Stimulated activated CD4-positive, alpha-beta T cell treated with anti-CD3 and anti-CD28 coated beads, Interleukin-2, amount 100 ng/mL, for 4 hours (primary cell): ENCODE measurements at regions not wholly inside any gene's neighbourhood (a gene's known extent, or its start where the extent isn't known, plus 50 kb on each side); places are given as distances from the start of the nearest gene placed in this dataset.
"Not testable (repeated sequence)": the region's sequence is repeated elsewhere in the genome, so short reads cannot be mapped to it uniquely, and the experiment has no call there.

Experiments used
- DNase-seq: peaks from one replicate; pipeline ENCODE4 v3.0.0-alpha.2; 2020; ENCODE audit warnings: low read depth

DNA sequence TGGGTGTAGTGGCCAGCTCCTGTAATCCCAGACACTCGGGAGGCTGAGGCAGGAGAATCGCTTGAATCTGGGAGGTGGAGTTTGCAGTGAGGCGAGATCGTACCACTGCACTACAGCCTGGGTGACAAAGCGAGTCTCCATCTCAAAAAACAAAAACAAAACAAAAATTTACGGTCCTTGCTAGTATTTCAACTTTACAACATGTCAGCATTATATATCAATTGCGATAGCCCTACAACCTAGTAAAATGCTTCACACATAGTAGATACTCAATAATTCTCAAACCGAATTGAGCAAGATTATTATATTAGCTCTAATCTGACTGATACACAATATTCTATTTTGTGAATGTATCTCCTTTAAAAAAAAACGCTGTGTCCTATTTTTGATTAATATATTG lies 1411.0 kb upstream of the WWC1 start:
- no peak for DNase-seq

DNA sequence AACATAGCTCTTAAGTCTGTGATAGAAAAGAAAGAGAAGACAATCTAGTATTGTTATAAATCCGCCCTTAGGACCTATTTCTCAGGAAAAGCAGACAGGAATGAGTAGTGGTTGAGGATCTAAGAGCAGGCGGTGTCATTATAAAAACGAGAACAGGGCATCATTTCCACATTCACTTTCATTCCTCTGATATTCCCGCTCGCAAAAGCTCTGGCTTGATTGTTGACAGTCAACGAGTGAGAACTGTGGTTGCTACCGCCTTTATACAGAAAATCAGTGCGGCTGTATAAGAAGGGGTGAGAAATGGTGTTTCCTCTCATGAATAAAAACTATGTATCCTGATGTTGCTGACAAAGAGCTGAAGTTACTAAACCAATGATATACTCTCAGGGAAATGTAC lies 1409.6 kb upstream of the WWC1 start:
- no peak for DNase-seq

DNA sequence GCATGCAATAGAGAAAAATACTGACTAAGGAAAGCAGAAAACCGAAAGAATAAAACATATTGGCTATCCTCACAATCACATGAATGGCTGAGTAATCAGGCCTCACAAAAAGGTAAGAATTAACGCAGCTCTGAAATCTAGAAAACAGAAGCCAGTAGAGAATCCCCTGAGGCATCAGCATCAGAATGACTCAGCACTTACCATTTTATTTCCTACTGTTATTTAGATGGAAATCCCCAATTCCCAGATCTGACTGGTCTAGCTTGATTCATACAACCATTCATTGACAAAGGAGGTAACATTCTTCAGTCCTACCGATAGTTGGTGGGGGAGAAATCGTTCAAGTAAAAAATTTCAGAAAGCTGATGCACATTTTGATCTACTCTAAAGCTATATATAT lies 1408.4 kb upstream of the WWC1 start:
- DNase-seq, result no peak

DNA sequence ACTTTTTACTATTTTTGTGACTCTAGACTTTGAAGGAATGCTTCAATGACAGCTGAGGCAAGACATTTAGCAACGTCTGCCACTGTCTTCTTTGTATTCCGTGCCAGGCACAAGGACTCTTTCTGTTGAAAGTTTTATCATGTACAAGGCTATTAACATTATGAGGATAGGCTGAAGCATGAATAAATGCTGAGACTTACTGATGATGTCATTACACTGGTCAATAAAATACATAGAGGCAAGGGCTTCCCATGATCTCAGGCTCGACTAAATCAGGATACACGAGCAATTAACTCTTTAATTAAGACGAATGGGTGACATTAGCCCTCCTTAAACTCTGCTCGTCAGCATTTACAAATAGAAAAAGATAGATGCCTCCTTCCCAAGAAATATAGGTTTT lies 1393.3 kb upstream of the WWC1 start:
- DNase-seq, result no peak

DNA sequence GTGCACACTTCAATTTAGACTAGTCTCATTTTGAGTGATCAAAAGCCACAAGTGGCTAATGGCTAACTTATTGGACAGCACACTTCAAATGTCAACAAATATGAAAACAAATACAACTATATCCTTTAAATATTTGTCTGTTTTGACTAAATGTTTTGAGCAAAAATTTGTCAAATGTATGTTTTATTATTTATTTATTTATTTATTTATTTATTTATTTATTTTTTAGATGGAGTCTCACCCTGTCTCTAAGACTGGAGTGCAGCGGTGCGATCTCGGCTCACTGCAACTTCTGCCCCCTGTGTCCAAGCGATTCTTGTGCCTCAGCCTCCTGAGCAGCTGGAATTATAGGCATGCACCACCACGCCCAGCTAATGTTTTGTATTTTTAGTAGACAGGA lies 1392.1 kb upstream of the WWC1 start:
- no peak for DNase-seq

DNA sequence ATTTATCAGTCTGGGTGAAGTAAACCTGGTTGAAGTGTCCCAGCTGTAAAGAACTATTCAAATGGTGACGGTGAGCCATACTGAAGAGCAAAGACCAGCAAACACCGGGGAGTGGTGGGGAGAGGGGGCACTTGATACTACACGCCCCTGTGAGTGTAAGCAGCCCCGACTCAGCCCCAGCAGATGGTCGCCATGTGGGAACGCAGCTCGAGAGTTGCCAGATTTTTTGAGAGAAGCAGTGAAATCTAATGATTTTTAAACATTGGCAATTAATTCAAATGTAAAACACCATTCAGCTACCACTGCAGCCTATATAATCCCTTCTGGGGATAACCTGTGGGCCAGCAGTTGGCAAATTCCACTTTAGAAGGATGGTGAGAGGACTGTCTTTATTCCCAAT lies 1386.9 kb upstream of the WWC1 start:
- DNase-seq, result no peak

DNA sequence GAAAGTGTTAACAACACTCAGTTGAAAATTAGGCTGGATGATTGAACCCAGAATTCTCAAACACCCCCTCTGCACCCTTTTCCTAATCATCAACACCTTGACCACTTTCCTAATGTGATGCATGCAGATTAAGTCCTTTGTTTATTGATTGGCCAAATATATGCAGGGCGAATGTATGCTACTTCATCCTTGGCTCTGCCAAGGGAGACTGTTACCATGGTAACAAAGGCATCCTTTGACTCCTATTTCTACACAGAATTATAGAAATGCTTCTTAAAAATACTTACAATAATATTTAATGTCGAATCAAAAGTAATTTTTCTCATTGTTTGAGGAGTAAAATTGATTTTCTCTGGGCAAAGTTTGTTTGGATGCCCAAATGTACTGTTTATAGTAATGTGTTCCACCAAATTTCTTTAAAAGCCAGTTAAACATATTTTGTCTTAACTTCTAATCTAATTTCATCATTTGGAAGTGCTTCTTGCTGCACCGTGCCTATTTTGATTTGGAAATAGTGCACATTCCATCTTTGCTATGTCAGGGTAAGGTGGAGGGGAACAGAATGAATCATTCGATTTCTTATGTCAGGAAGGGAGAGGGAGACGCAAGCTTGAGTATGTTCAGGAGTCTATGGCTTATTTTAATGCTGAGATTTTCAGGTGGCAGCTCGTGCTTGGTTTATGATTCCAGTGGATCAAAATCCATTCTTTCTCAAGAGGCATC lies 1384.3 kb upstream of the WWC1 start:
- no peak for DNase-seq

DNA sequence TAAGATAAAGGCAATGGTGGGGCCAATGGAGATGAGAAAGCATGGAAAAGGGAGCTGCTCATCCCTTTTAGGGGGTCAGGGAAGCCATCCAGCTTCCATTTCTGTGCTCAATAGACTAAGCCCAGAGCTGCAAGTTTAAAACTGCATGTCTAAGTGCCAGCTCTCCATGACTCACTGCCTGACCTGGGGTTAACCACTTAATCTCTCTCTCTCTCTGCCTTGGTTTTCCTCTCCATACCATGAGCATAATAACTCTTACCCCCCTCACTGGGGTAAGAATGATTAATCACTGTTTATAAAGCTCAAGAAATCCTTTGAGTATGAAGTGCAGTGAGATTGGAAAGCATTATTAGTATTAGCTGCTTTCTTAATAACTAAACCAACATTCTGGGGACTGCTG lies 1382.4 kb upstream of the WWC1 start:
- DNase-seq, result no peak

DNA sequence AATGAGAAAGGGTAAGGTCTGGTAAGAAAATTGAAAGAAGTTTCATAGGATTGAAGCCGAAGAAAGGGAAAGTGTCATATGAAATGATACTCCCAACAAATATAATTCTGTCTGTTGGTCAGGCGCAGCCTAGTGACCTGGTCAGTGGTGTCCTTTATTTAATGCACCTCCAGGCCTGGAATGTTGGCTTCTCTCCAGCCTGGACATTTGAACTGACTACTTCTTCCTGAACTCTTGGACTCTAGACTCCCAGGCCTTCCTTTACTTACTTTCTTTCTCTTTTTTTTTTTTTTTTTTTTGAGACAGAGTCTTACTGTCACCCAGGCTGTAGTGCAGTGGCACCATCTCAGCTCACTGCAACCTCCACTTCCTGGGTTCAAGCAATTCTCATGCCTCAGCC lies 1381.5 kb upstream of the WWC1 start:
- DNase-seq, result no peak

DNA sequence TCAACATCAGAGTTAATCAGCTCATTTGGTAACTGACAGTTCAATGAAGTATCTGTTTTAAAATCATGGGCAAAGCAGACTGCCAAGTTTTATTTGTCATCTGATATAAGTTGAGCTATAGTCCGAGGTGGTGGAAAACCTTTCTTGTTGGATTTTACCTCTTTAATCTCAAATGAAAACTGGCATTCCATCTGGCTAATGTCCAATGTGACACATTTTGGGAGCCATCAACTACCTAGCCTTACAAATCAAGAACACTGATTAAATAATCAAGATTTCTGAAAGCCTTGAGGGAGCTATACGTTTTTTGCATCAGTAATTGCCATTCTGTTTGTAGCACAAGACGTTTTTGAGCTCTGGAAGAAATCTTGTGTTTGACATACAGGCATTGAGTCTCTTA lies 1380.5 kb upstream of the WWC1 start:
- no peak for DNase-seq

DNA sequence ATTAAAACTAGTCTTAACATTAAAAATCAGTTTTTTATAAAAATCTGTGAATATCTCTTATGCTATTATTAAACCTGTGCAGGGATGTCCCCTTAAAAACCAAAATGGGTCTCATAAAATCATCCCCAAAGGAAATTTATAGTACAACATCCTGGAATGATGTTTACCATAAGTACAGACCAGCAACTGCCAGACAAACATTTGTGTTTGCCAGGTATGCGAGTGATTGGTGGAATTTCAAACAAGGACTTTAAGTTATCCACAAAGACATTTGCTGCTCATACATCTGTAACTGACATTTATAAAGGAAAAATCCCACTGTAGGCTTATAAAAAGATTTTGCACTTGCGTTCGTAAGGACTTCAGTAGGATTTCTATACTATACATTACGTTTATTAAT lies 1375.4 kb upstream of the WWC1 start:
- no peak for DNase-seq

DNA sequence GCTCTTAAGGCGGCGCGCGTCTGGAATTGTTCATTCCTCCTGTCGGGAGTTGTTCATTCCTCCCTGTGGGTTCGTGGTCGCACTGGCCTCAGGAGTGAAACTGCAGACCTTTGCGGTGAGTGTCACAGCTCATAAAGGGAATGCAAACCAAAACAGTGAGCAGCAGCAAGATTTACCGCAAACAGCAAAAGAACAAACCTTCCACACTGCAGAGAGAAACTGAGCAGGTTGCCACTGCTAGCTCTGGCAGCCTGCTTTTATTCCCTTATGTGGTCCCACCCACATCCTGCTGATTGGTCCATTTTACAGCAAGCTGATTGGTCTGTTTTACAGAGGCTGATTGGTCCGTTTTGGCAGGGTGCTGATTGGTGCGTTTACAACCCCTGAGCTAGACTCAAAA lies 1365.3 kb upstream of the WWC1 start:
- no peak for DNase-seq

DNA sequence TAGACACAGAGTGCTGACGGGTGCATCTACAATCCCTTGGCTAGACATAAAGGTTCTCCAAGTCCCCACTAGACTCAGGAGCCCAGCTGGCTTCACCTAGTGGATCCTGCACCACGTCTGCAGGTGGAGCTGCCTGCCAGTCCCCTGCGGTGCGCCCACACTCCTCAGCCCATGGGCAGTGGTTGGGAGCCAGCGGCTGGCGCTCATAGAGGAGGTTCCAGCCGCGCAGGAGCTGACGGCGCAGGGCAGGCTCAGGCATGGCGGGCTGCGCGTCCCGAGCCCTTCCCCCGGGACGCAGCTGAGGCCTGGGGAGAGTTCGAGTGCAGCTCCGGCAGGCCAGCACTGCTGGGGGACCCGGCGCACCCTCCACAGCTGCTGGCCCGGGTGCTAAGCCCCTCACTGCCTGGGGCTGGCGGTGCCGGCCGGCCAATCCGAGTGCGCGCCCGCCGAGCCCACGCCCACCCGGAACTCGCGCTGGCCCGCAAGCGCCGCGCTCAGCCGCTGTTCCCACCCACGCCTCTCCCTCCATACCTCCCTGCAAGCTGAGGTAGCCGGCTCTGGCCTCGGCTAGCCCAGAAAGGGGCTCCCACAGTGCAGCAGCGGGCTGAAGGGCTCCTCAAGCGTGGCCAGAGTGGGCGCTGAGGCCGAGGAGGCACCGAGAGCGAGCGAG lies 1364.5 kb upstream of the WWC1 start:
- DNase-seq, result not testable (repeated sequence)

DNA sequence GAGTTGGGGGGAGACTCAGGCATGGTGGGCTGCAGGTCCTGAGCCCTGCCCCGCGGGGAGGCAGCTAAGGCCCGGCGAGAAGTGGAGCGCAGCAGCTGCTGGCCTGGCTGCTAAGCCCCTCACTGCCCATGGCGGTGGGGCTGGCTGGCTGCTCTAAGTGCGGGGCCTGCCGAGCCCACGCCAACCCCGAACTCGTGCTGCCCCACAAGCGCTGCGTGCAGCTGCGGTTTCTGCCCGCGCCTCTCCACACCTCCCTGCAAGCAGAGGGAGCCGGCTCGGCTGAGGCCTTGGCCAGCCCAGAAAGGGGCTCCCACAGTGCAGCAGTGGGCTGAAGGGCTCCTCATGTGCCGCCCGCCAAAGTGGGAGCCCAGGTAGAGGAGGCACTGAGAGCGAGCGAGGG lies 1355.1 kb upstream of the WWC1 start:
- DNase-seq, result no peak

DNA sequence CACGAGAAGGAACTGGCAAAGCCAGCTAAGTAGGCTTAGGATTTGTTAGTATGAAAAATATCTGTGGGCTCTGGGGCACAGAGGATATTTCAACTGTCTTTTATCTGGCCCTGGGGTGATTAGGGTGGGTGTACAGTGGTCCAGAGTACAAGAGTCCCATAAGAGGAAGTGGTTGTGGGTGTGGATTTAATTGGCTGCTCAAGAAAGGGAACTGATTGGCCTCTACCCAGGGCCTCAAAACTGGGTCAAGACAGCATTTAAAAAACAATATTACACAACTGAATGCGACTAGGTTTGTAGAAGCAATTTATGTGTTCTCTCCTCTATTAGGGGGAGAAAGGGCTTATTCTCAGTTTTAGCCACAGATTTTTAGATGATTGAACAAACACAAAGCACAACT lies 1353.4 kb upstream of the WWC1 start:
- no peak for DNase-seq

DNA sequence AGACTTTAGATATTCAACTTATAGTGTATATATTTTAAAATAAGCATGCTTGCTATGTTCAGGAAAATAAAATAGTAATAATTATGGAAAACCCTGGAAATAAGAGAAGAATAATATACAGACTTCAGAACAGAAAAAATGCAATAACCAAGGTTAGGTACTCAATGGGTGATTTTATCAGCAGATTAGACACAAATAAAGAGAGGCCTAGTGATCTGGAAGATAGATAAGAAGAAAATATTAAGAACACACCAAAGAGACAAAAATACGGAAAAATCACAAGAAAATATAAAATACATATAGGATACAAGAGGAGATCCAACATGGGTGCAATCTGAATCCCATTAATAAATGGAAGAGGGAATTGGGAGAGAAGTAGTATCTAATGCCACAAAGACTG lies 1348.5 kb upstream of the WWC1 start:
- DNase-seq, result no peak

DNA sequence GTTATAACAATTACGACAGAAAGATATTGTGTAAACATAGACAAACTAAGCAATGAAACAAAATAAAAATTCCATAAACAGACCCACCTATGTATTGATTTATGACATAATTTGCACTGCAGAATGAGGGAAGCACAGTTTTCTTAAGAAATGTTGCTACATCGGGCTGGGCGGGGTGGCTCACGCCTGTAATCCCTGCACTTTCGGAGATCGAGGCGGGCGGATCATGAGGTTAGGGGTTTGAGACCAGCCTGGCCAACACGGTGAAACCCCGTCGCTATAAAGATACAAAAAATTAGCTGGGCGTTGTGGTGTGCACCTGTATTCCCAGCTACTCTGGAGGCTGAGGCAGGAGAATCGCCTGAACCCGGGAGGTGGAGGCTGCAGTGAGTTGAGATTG lies 1344.4 kb upstream of the WWC1 start:
- no peak for DNase-seq

DNA sequence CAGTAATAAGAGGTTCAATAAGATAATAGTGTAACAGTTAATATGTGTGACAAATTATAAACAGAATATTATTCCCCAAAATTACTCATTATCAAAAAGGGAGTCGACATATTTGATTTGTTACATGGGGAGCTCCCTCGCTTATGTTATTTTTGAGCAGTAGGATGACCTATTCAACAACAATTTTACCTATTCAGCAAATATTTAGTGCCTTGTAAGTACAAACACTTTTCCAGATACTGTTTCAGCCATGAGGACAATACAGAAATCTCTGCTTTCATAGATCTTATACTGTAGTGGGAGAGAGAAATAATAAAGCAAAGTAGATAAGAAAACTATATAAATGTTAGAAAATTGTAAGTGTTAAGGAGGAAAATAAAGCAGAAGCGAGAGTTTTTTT lies 1342.8 kb upstream of the WWC1 start:
- no peak for DNase-seq

DNA sequence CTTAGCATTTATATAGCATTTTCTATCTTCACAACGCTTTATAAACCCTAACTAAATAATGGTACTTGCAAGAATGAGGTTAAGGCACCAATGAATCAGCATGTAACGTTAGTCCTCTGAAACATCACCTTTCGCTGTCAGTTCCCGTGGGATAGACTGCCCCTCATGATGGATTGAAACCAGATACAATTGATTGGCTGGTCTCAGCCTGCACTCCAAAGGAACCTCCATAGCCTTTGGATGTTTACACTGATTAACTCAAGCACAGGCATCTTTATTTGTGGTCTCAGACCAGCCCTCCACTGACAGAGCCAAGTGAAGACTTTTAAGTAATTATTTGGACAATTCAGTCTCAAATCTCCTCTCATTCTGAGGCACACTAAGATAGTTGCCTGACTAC lies 1339.4 kb upstream of the WWC1 start:
- DNase-seq, result no peak

DNA sequence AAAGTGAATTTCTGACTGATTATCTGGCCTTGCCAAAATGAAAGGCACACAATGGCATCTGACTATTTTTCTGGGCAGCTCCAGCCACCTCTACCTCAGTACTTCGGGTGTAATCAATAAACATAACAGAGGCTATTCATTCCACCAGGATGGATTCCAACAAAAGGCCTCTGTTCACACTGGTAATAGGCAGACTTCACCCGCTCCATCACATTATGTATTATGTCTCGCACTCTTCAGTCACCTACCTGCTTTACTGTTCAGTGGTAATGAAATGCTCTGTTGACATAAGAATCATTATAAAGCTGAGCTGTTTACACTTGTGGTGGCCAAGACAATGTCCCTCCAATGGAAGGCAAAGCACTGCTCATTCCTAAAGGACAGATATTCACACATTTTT lies 1333.7 kb upstream of the WWC1 start:
- no peak for DNase-seq

DNA sequence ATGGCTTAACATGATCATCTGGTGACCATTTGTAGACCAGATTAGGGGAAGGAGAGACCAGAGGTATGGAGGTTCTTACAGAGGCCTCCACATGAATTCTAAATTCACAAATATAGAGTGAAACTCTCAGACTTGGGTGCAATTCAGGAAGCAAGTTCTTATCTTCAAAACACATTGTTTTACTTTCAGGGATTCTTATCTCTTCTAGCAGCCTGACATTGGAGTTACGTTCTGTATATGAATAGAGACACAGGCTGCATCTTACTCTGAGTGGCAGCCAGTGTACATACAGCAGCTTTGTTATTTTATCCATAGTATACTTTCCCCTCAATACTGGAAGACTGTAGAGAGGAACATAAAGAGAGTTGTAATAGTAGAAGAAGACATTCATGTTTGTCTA lies 1331.7 kb upstream of the WWC1 start:
- no peak for DNase-seq

DNA sequence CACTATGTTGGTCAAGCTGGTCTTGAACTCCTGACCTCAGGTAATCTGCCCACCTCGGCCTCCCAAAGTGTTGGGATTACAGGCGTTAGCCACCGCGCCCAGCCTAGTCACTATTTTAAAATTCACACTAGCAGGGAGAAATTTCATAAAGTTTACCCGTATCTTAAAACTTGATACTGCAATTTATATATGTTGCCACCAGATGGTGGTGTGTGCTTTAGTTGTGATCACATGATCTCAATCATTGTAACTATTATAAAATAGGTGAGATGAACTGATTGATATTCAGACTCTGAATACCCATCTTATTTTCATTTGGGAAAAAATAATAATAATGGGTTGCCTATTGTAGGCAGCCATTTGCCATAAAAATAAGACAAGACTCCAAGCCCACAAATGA lies 1330.4 kb upstream of the WWC1 start:
- no peak for DNase-seq

DNA sequence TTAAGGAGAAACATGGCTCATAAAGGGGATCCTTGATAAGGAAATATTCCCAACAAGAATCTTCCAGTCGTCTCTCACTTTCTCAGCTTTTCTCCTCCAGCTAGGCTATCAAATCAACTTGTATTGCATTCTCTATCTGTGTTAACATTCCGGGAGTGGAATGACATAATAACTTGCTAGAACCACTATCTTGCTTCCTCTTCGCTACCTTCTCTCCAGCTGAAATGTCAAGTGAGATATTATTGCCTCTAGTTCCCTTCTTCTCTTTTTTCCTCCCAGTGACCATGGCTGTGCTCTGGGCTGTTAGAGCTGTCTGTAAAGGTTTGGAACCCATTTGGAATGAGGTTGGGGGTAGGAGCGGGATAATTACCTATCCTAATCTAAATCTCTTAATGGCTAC lies 1329.5 kb upstream of the WWC1 start:
- no peak for DNase-seq

DNA sequence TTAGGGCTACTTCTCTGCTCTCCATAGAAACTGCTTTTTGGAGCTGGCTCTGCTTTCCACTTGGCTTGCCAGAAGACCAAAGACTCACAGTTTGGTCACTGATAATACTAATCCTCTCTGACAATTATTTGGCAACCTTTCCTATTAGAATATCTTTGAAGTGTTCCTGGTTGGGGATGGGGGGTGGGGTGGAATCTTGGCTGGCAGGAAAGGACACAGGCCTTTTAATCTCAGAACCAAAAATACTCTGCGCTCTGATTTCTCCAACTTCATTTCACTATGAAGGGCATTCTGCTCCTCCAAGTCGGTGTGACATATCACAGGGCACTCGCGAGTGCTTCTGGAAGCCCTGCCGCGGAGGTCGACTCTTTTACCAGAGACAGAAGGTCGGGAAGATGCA lies 1329.0 kb upstream of the WWC1 start:
- DNase-seq, result no peak
